BE2C (cell line): ENCODE measurements at regions not wholly inside any gene's neighbourhood (a gene's known extent, or its start where the extent isn't known, plus 50 kb on each side); places are given as distances from the start of the nearest gene placed in this dataset.

Experiments
- DNase-seq: peaks from one replicate; pipeline ENCODE4 v3.0.0-alpha.2; 2020
- H3K27me3 ChIP-seq: fragments of 250-450 bp; sonication (Bioruptor Pico); 2 replicates; pipeline ENCODE4 v1.5.1; 2020; ENCODE audit warnings: mild to moderate bottlenecking
- H3K36me3 ChIP-seq: fragments of 250-450 bp; sonication (Bioruptor Pico); 2 replicates; pipeline ENCODE4 v1.5.1; 2020; ENCODE audit warnings: mild to moderate bottlenecking
- H3K4me1 ChIP-seq: fragments of 250-450 bp; sonication (Bioruptor Pico); 2 replicates; pipeline ENCODE4 v1.5.1; 2020
- H3K4me3 ChIP-seq: 2 replicates; pipeline ENCODE4 v1.5.1; 2011; ENCODE audit warnings: low read depth, low read length
- H3K9me3 ChIP-seq: fragments of 250-450 bp; sonication (Bioruptor Pico); 2 replicates; pipeline ENCODE4 v1.5.1; 2020
- CTCF ChIP-seq: IDR thresholded peaks from 2 replicates; pipeline ENCODE4 v1.5.1; 2012; ENCODE audit warnings: mild to moderate bottlenecking, low read depth, low read length

- H3K4me3 ChIP-seq = no peak overlapping the region
- no peaks in the 10 kb centered on the region for H3K9me3 ChIP-seq
- H3K4me1 ChIP-seq = no peaks in the 10 kb centered on the region; the same call in 1 of the 2 replicates
- no peak for TF ChIP-seq CTCF
- no peak for DNase-seq
- no peaks in the 10 kb centered on the region for H3K36me3 ChIP-seq
- no peaks in the 10 kb centered on the region for H3K27me3 ChIP-seq
These were observed 280.0 kb downstream of the REEP3 start for GRCh38 chr10:63801166-63801565.

- no peak for DNase-seq
- Histone ChIP-seq H3K9me3 (no peaks in the 10 kb centered on the region), H3K4me3 (no peak overlapping the region), H3K27me3 (no peaks in the 10 kb centered on the region), H3K36me3 (no peaks in the 10 kb centered on the region), H3K4me1 (no peaks in the 10 kb centered on the region; the same call in 1 of the 2 replicates)
- TF ChIP-seq CTCF = no peak
These were observed 285.1 kb downstream of the REEP3 start for GRCh38 chr10:63806330-63806729.

- Histone ChIP-seq H3K4me3 (no peak overlapping the region), H3K36me3 (no peaks in the 10 kb centered on the region), H3K27me3 (no peaks in the 10 kb centered on the region), H3K4me1 (no peaks in the 10 kb centered on the region), H3K9me3 (no peaks in the 10 kb centered on the region)
- no peak for DNase-seq
- TF ChIP-seq CTCF = no peak
These were observed 291.3 kb downstream of the REEP3 start for GRCh38 chr10:63812501-63812900.

- Histone ChIP-seq H3K36me3 (no peaks in the 10 kb centered on the region), H3K4me3 (no peak overlapping the region), H3K27me3 (no peaks in the 10 kb centered on the region), H3K4me1 (no peaks in the 10 kb centered on the region), H3K9me3 (no peaks in the 10 kb centered on the region)
- TF ChIP-seq CTCF = peak; percentile 89
- peak; percentile 81 for DNase-seq
These were observed 298.6 kb downstream of the REEP3 start for GRCh38 chr10:63819753-63820329.

- no peak overlapping the region for H3K4me3 ChIP-seq
- H3K27me3 ChIP-seq = no peaks in the 10 kb centered on the region
- peak; percentile 62 for DNase-seq
These were observed 301.3 kb downstream of the REEP3 start for GRCh38 chr10:63822496-63822895.

GRCh38 chr10:63825111-63825510 lies 303.9 kb downstream of the REEP3 start:
- no peak overlapping the region for H3K4me3 ChIP-seq
- DNase-seq = no peak
- H3K9me3 ChIP-seq = no peaks in the 10 kb centered on the region
- TF ChIP-seq CTCF = no peak
- no peaks in the 10 kb centered on the region for H3K36me3 ChIP-seq
- H3K27me3 ChIP-seq = no peaks in the 10 kb centered on the region
- no peaks in the 10 kb centered on the region for H3K4me1 ChIP-seq

More at GRCh38 chr10:63822496-63822895, 301.3 kb downstream of the REEP3 start:
- H3K9me3 ChIP-seq = no peaks in the 10 kb centered on the region
- H3K4me1 ChIP-seq = no peaks in the 10 kb centered on the region
- TF ChIP-seq CTCF = no peak
- no peaks in the 10 kb centered on the region for H3K36me3 ChIP-seq
